Umbilical cord (tissue), 1 donor: ENCODE measurements at regions not wholly inside any gene's neighbourhood (a gene's known extent, or its start where the extent isn't known, plus 50 kb on each side); places are given as distances from the start of the nearest gene placed in this dataset.
A peak's percentile ranks its signal among the peaks of the same experiment; 100 is the strongest.

Experiments
- DNase-seq: peaks from one replicate; pipeline ENCODE4 v3.0.0-alpha.2; 2015; ENCODE audit warnings: low spot score

- no peak for DNase-seq
Measured at GRCh38 chr13:82698941-82699340, 1183.3 kb downstream of the SLITRK1 start.

- no peak for DNase-seq
Measured at GRCh38 chr13:82698383-82698782, 1183.9 kb downstream of the SLITRK1 start.

GRCh38 chr13:82693607-82694006, 1188.7 kb downstream of the SLITRK1 start:
- no peak for DNase-seq

- DNase-seq = no peak
Measured at GRCh38 chr13:82688400-82688994, 1193.8 kb downstream of the SLITRK1 start.

- DNase-seq = peak; percentile 13
Measured at GRCh38 chr13:82687884-82688283, 1194.4 kb downstream of the SLITRK1 start.

- no peak for DNase-seq
Measured at GRCh38 chr13:82681535-82681934, 1200.7 kb downstream of the SLITRK1 start.

GRCh38 chr13:82678052-82678451, 1204.2 kb downstream of the SLITRK1 start:
- DNase-seq = no peak

GRCh38 chr13:82675024-82675423, 1207.2 kb downstream of the SLITRK1 start:
- no peak for DNase-seq

- no peak for DNase-seq
Measured at GRCh38 chr13:82674546-82674945, 1207.7 kb downstream of the SLITRK1 start.

- no peak for DNase-seq
Measured at GRCh38 chr13:82672248-82672647, 1210.0 kb downstream of the SLITRK1 start.

- DNase-seq = no peak
Measured at GRCh38 chr13:82664183-82664582, 1218.1 kb downstream of the SLITRK1 start.

GRCh38 chr13:82661126-82661525, 1221.1 kb downstream of the SLITRK1 start:
- DNase-seq = no peak

GRCh38 chr13:82658811-82659210, 1223.5 kb downstream of the SLITRK1 start:
- DNase-seq = no peak

- no peak for DNase-seq
Measured at GRCh38 chr13:82657471-82657870, 1224.8 kb downstream of the SLITRK1 start.

- DNase-seq = no peak
Measured at GRCh38 chr13:82654861-82655855, 1227.1 kb downstream of the SLITRK1 start.

GRCh38 chr13:82654143-82654542, 1228.1 kb downstream of the SLITRK1 start:
- DNase-seq = no peak

- no peak for DNase-seq
Measured at GRCh38 chr13:82647540-82647939, 1234.7 kb downstream of the SLITRK1 start.

GRCh38 chr13:82636119-82636518, 1246.2 kb downstream of the SLITRK1 start:
- DNase-seq = peak; percentile 9

- no peak for DNase-seq
Measured at GRCh38 chr13:82634946-82635345, 1247.3 kb downstream of the SLITRK1 start.

GRCh38 chr13:82627183-82627582, 1255.1 kb downstream of the SLITRK1 start:
- DNase-seq = no peak

GRCh38 chr13:82625717-82626116, 1256.6 kb downstream of the SLITRK1 start:
- no peak for DNase-seq

GRCh38 chr13:82615043-82615442, 1267.2 kb downstream of the SLITRK1 start:
- no peak for DNase-seq

- DNase-seq = no peak
Measured at GRCh38 chr13:82614086-82614485, 1268.2 kb downstream of the SLITRK1 start.
